NCI-H82 treated with DMSO at 0.1 percent for 48 hours (cell line): ENCODE measurements at regions not wholly inside any gene's neighbourhood (a gene's known extent, or its start where the extent isn't known, plus 50 kb on each side); places are given as distances from the start of the nearest gene placed in this dataset.

Experiments used
- DNase-seq: peaks from one replicate; lab custom pipeline; 2025; ENCODE audit not compliant: unreplicated experiment; lab: John Stamatoyannopoulos, UW

DNA sequence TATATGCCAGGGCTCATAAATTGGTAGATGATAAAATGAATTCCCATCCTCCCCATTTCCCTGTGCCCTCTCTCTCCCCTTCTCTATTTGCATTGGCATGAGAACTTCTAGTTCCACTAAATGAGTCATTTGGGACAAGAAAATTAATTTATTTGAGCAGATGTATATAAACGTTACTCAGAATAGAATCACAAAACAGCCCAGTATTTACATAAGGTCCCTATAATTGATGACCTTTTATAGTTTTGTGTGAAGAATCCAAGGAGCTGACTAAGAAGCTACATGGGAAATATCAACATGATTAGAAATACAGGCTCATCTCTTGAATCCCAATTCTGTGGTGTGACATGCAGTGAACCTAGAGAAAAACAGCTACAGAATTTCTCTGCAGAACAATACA, 617.7 kb upstream of the NR2F2 start:
- no peak for DNase-seq

DNA sequence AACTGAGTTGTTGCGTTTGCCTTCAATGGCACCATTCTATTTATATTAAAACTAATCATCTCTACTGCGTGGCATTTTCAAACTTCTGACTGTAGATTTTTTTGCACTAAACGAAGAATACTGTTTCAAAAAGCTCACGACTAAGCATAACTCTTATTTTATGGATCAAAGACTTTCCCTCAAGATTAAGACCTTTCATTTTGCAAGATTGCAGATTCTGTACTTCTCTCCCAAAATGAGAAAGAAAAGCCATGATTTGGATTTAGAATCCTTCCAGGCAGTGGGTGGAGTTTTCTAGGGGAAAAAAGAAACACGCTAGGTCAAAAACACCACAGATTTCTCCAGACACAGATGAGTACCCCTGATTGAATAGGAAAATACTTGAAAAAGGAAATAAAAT, 617.2 kb upstream of the NR2F2 start:
- DNase-seq: no peak

- peak; percentile 59 for DNase-seq
These were observed 615.2 kb upstream of the NR2F2 start for GRCh38 chr15:95715116-95715903.

DNA sequence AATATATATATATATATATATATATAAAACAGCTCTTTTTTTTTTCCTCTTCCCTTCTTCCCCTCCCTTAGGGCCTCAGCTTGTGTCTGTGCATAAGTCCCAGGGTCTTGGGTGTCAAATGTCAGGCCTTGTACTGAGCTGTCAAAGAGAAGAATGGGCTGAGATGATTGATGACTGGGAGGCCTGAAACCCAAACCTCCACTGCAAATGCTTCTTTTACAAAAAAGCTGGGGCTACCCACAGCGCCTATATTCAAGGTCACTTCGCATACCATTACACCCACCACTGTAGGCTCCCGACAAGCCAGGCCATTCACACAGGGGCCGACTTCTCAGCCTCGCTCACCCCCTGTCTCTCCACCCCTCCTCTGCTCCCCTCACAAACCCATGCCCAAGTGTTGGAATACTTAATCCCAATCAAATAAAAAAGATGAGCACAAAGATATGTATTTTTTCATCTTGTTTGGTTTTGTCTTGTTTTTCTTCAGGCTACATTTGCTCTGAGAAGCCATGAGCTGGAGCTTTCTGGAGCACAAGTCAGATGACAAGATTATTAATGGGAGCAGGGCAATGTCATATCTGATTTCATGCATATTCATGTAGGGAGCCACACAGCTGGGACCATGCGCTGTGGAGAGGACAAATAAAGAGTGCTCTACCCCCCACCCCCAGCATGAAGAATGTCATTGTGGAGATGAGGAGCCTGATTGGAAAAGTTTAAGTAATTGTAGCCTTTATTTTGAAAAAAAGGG, 614.4 kb upstream of the NR2F2 start:
- DNase-seq: peak; percentile 9

GRCh38 chr15:95716708-95717107, 613.8 kb upstream of the NR2F2 start:
- no peak for DNase-seq

GRCh38 chr15:95718441-95718840, 612.1 kb upstream of the NR2F2 start:
- no peak for DNase-seq

DNA sequence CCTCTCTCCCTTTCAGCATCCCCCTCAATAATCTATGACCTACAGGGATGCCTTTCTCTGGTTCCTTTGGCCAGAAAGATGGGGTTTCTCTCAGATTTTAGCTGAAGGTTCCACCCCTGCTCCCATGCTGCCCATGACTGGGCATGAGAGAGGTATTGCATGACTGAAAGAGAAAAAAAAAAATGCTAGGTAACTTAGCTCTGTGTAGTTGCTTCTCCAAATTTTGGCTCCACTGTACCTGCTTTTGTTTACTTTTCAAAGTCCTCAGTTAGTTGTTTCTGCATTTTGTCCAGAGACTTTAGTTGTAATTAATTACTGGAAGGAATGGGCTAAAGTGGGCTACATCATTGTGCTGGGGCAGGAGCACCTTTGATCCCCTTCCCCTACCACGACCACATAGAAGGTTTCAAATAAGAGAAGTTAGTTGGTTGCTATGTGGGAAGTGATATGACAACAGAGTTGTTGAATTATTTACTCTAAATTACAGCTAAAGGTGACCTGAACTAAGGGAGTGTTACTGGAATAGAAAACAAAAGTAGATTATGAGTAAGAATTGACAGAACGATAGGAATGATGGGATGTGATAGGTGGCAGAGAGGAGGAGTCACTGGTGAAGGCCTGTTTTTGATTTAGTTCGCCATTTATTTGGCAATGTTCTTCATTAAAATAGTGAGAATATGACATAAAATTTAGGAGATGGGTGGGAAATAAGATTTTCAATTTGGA, 605.4 kb upstream of the NR2F2 start:
- no peak for DNase-seq

DNA sequence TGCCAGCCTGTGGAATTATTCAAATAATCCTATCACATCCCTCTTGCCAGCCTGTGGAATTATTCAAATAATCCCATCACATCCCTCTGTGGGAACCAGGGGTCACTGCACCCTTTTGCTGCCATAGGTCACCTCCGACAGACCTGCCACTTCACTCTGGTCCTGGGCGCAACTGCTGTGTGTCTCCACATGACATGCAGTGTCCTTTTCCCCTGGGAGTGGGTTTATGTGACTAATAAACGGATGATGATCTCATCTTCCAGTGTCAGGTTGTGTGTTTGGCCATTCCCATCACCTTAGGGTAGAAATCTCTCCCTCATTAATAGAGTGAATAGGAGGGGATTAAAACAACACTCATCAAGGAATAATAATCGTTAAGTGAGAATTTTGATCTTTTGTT, 603.6 kb upstream of the NR2F2 start:
- no peak for DNase-seq

DNA sequence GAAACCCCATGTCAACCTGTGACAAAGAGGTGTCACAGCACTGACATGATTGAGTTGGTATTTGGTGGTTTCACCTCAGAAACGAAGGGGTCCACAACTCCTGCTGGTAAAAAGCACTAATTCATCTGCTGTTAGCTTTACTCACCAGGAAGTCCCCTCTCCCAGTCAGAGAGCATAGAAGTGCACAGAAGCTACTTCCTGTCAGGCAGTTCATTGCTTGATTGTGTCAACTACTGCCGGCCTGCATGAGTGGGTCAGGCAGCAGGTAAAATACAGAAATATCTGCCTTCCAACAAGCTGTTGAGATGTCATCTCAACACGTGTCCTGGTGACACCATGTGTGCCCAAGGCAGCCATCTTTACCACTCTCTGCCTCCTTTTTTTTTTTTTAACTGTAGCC, 596.6 kb upstream of the NR2F2 start:
- DNase-seq: no peak

GRCh38 chr15:95734422-95735316, 595.8 kb upstream of the NR2F2 start:
- DNase-seq: no peak

GRCh38 chr15:95737060-95737459, 593.4 kb upstream of the NR2F2 start:
- DNase-seq: no peak

GRCh38 chr15:95739131-95739530, 591.4 kb upstream of the NR2F2 start:
- DNase-seq: no peak

- DNase-seq: no peak
These were observed 588.7 kb upstream of the NR2F2 start for GRCh38 chr15:95741830-95742229.

DNA sequence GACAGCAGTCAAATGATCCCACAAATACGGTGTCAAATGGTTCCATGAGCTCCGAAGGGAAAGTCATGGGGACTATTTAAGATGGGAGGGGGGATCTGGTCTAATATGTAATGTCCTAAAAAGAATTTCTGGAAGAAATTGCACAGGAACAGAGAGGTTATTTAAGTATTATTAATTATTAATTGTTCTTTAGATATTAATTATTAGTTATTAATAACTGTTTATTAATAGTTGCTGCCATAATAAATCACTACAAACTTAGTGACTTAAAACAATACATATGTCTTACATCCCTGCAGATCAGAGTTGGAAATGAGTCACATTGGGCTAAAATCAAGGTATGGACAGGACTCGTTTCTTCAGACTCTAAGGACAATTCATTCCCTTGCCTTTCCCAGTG, 588.2 kb upstream of the NR2F2 start:
- no peak for DNase-seq

DNA sequence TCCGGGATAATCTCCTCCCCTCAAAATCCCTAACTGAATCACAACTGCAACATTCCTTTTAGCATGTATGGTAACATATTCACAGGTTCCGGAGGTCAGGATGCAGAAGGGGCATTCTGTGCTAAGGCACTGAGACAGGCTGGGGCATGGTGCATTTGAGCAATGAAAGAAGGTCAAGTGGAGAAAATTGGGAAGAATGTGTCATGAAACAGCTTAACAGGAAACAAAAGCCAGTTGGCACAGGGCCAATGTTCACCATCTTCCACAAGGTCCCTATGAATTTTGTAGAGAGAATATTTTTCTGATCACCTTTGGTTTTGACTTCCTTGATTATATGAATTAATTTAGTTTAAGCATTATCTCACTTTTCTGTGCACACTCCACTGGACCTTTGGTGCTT, 587.7 kb upstream of the NR2F2 start:
- no peak for DNase-seq

DNA sequence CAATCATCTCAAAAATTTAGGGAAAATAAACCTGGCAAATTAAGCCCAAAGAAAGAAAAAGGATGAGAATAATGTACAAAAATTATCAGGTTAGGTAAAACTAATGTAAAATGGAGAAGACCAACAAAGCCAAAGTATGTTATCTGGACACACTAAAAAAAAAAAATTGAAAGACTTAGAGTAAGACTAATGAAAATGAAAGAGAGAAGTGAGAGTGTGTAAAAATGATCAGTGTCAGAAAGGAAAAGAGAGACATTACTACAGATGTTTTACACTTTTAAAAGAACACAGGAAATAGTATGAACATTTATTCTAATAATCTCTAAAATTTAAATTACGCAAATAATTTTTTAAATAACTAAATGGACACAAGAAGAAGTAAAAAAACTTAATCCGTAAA, 573.3 kb upstream of the NR2F2 start:
- no peak for DNase-seq

DNA sequence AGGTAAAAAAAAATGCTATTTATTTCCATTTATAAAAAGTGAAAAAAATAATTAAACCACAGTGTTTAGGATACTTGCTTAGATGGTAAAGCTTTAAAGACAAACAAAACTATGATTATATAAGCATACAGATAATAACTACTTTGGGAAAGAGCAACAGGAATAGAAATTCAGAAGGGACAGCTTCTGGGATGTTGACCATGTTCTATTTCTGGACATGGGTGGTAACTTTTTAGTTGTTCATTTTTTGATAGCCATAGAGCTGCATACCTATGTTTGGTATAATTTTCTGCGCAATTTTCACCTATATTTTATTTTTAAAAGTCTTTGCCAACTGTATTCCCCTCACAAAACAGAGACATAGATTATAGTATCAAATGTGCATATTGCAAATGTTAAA, 572.0 kb upstream of the NR2F2 start:
- DNase-seq: no peak

DNA sequence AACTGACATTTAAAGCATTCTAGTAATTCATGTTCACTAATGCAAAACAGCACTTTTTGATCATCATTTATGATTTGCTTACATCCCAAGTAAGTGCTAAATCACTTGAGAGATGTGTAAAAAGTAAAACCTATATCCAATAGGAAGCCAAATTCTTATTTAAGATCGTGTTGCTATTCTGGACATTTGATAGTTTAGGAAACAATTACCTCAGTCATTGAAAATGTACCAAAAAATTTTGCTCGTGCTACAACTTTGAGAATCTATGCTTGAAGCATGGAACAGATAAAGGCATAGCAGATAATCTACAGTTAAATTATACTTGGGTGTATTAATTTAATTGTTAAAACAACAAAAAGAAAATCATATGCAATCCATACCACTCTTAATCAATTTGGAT, 571.6 kb upstream of the NR2F2 start:
- no peak for DNase-seq

GRCh38 chr15:95760508-95760907, 570.0 kb upstream of the NR2F2 start:
- DNase-seq: no peak

DNA sequence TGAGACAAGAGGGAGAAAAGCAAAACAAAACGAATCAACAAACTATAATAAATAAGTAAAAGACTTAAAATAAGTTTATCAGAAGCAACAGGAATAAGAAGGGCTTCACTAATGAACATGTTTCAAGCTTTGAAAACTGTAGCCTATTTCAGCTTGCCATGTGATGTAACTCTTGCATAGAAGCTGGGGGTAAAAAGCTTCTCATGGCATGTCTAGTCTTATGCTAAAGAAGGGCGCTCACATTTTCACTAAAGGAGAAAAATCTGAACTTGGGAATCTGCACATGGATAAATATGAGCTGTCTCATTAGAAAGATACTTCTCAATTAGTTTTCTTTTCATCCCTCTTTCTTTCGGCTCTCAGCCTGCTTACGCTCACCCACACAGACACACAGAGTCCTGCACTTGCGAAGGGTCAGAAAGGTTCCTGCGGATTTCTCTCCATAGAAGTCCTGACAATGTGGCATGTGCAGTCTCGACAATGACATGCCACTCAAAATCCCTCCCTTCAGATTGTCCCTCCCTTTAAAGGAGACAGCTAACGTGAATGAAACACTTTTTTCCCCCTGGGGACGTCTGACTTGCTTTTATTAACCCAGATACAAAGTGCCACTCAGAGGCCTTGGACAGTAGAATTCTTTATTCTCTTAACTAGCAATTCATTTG, 568.9 kb upstream of the NR2F2 start:
- DNase-seq: no peak
